ENCODE measurements at regions not wholly inside any gene's neighbourhood (a gene's known extent, or its start where the extent isn't known, plus 50 kb on each side); places are given as distances from the start of the nearest gene placed in this dataset.

DNA sequence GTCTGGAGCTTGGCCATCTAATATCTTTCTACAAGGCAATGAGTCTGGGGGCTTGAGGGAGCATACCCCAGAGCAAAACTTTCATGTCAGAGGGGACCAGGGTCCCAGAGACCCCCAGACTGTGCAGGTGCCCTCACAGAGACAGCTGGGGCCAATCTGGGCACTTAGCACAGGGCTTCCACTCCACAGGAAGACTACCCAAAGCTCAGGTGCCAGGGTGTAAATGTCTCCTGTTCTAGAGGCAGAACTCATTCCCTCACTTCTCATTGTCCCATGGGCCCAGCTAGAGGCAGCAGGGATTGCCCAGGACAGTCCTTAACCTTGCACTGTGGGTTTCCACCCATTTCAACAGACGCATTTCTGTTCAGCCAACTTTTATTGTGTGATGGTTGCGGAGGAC, 246.9 kb downstream of the ACTR3B start:
- H3K9me3 ChIP-seq (ENCODE audit: insufficient read depth, low read depth, low read length): no peaks in the 10 kb centered on the region
- no peaks in the 10 kb centered on the region for H3K9me3 Mint-ChIP-seq (ENCODE audit: unreplicated experiment)
- TF ChIP-seq, protein P1, sequence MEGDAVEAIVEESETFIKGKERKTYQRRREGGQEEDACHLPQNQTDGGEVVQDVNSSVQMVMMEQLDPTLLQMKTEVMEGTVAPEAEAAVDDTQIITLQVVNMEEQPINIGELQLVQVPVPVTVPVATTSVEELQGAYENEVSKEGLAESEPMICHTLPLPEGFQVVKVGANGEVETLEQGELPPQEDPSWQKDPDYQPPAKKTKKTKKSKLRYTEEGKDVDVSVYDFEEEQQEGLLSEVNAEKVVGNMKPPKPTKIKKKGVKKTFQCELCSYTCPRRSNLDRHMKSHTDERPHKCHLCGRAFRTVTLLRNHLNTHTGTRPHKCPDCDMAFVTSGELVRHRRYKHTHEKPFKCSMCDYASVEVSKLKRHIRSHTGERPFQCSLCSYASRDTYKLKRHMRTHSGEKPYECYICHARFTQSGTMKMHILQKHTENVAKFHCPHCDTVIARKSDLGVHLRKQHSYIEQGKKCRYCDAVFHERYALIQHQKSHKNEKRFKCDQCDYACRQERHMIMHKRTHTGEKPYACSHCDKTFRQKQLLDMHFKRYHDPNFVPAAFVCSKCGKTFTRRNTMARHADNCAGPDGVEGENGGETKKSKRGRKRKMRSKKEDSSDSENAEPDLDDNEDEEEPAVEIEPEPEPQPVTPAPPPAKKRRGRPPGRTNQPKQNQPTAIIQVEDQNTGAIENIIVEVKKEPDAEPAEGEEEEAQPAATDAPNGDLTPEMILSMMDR (IDR thresholded peaks at IDR 0.05; ENCODE audit: insufficient read depth, low read depth, low read length): no peak
- no peak for TF ChIP-seq EZH2 (IDR thresholded peaks at IDR 0.05; ENCODE audit: insufficient read depth, low read length)
- no peak overlapping the region for H3K4me3 ChIP-seq (ENCODE audit: insufficient read depth, low read depth, low read length)
- no peaks in the 10 kb centered on the region for H3K79me2 ChIP-seq (ENCODE audit: insufficient read depth, low read length)
- no peaks in the 10 kb centered on the region for H3K4me1 Mint-ChIP-seq (ENCODE audit: low read depth, unreplicated experiment)
- peaks cover 17% of the 10 kb centered on the region for H3K27me3 Mint-ChIP-seq (ENCODE audit: low read depth, unreplicated experiment)
- H3K4me2 ChIP-seq (ENCODE audit: low read length): no peak overlapping the region
- no peak overlapping the region for H3K4me3 Mint-ChIP-seq (ENCODE audit: unreplicated experiment)
- DNase-seq (ENCODE audit: low read depth): no peak
- H3K27ac ChIP-seq (ENCODE audit: low read depth, low read length): no peak overlapping the region
- no peak overlapping the region for H3K9ac ChIP-seq (ENCODE audit: low read length)
- FAIRE-seq: no peak
- no peaks in the 10 kb centered on the region for H4K20me1 ChIP-seq (ENCODE audit: insufficient read depth, low read length)
- no peaks in the 10 kb centered on the region for H3K36me3 Mint-ChIP-seq (ENCODE audit: low read depth, unreplicated experiment)
- H3K4me1 ChIP-seq (ENCODE audit: insufficient read depth, low read length): no peaks in the 10 kb centered on the region
- H3K36me3 ChIP-seq (ENCODE audit: insufficient read depth, low read length): no peaks in the 10 kb centered on the region
- no peak overlapping the region for H3K27ac Mint-ChIP-seq (ENCODE audit: unreplicated experiment)
- H2AFZ ChIP-seq (ENCODE audit: low read depth, low read length): no peak overlapping the region
- no peaks in the 10 kb centered on the region for H3K27me3 ChIP-seq (ENCODE audit: insufficient read depth, low read length)

DNA sequence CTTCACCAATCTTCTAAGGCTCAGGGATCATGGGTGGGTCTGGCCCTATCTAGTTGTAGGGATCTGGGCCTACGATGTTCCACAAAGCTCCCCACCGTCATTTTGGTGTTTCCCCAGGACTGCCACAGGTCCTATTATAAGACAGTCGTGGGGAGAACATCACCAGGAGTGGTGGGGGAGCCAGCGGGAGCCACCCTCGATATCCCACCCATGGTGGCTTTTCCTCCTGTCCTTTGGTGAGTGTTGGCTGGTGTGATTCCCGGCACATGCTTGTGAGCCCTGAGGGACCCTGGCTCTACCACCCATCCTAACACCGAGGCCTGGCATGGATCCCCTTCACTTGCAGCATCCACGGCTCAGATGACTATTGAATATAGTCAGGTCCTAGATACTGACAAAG, 247.4 kb downstream of the ACTR3B start:
- Histone ChIP-seq H3K27me3 (ENCODE audit: insufficient read depth, low read length) (no peaks in the 10 kb centered on the region), H3K36me3 (ENCODE audit: insufficient read depth, low read length) (no peaks in the 10 kb centered on the region), H3K9me3 (ENCODE audit: insufficient read depth, low read depth, low read length) (no peaks in the 10 kb centered on the region), H4K20me1 (ENCODE audit: insufficient read depth, low read length) (no peaks in the 10 kb centered on the region), H3K79me2 (ENCODE audit: insufficient read depth, low read length) (no peaks in the 10 kb centered on the region), H3K4me1 (ENCODE audit: insufficient read depth, low read length) (no peaks in the 10 kb centered on the region), H3K4me3 (ENCODE audit: insufficient read depth, low read depth, low read length) (no peak overlapping the region), H3K27ac (ENCODE audit: low read depth, low read length) (no peak overlapping the region), H3K4me2 (ENCODE audit: low read length) (no peak overlapping the region), H2AFZ (ENCODE audit: low read depth, low read length) (no peak overlapping the region), H3K9ac (ENCODE audit: low read length) (no peak overlapping the region)
- no peaks in the 10 kb centered on the region for H3K36me3 Mint-ChIP-seq (ENCODE audit: low read depth, unreplicated experiment)
- H3K27me3 Mint-ChIP-seq (ENCODE audit: low read depth, unreplicated experiment): peaks cover 20% of the 10 kb centered on the region
- DNase-seq (ENCODE audit: low read depth): no peak
- no peaks in the 10 kb centered on the region for H3K4me1 Mint-ChIP-seq (ENCODE audit: low read depth, unreplicated experiment)
- no peak overlapping the region for H3K4me3 Mint-ChIP-seq (ENCODE audit: unreplicated experiment)
- H3K9me3 Mint-ChIP-seq (ENCODE audit: unreplicated experiment): no peaks in the 10 kb centered on the region
- no peak overlapping the region for H3K27ac Mint-ChIP-seq (ENCODE audit: unreplicated experiment)
- FAIRE-seq: no peak
- no peak for TF ChIP-seq EZH2 (IDR thresholded peaks at IDR 0.05; ENCODE audit: insufficient read depth, low read length)

DNA sequence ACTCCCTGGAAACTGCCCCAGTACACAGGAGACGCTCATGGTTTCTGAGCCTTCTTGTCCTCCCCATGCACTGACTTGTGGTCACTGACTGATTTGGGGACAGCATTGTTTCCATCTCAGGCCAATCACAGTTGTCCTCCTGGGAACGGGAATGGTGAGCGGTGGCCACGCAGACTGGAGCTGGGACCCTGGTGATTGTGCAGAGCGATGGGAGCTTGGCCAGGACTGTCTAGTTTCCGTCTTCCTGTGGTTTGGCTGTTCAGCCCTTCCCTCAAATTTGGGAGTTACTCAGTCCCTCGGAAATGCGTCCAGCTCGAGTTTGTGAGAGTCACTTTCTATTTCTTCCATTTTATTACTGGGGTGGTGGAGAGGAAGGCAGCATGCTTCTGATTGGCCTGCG, 250.9 kb downstream of the ACTR3B start:
- Mint-ChIP-seq H3K27ac (ENCODE audit: unreplicated experiment) (no peak overlapping the region), H3K4me3 (ENCODE audit: unreplicated experiment) (no peak overlapping the region)
- no peak for FAIRE-seq

More for the DNA sequence above, 250.9 kb downstream of the ACTR3B start:
- H2AFZ ChIP-seq (ENCODE audit: low read depth, low read length): no peak overlapping the region
- H3K4me3 ChIP-seq (ENCODE audit: insufficient read depth, low read depth, low read length): no peak overlapping the region
- no peak for DNase-seq (ENCODE audit: low read depth)
- H3K79me2 ChIP-seq (ENCODE audit: insufficient read depth, low read length): no peaks in the 10 kb centered on the region
- Mint-ChIP-seq H3K36me3 (ENCODE audit: low read depth, unreplicated experiment) (no peaks in the 10 kb centered on the region), H3K9me3 (ENCODE audit: unreplicated experiment) (peaks cover 4% of the 10 kb centered on the region), H3K4me1 (ENCODE audit: low read depth, unreplicated experiment) (no peaks in the 10 kb centered on the region), H3K27me3 (ENCODE audit: low read depth, unreplicated experiment) (peaks cover 24% of the 10 kb centered on the region)
- H3K27ac ChIP-seq (ENCODE audit: low read depth, low read length): no peak overlapping the region
- H3K27me3 ChIP-seq (ENCODE audit: insufficient read depth, low read length): no peaks in the 10 kb centered on the region
- TF ChIP-seq, protein P1 (IDR thresholded peaks at IDR 0.05; ENCODE audit: insufficient read depth, low read depth, low read length): no peak
- no peak for TF ChIP-seq EZH2 (IDR thresholded peaks at IDR 0.05; ENCODE audit: insufficient read depth, low read length)
- H3K9me3 ChIP-seq (ENCODE audit: insufficient read depth, low read depth, low read length): no peaks in the 10 kb centered on the region
- H3K36me3 ChIP-seq (ENCODE audit: insufficient read depth, low read length): no peaks in the 10 kb centered on the region
- H3K4me2 ChIP-seq (ENCODE audit: low read length): no peak overlapping the region
- H4K20me1 ChIP-seq (ENCODE audit: insufficient read depth, low read length): no peaks in the 10 kb centered on the region
- H3K9ac ChIP-seq (ENCODE audit: low read length): no peak overlapping the region
- H3K4me1 ChIP-seq (ENCODE audit: insufficient read depth, low read length): no peaks in the 10 kb centered on the region
